Chondrocyte (in vitro differentiated cells): ENCODE measurements at regions not wholly inside any gene's neighbourhood (a gene's known extent, or its start where the extent isn't known, plus 50 kb on each side); places are given as distances from the start of the nearest gene placed in this dataset.

Experiments used
- DNase-seq: peaks from one replicate; pipeline ENCODE4 v3.0.0; 2021; ENCODE audit warnings: mixed read lengths, low spot score
- H3K27ac Mint-ChIP-seq: one replicate; pipeline ENCODE4 v1.8.0; 2021; ENCODE audit warnings: mild to moderate bottlenecking, moderate library complexity, mixed read lengths; ENCODE audit not compliant: unreplicated experiment
- H3K27me3 Mint-ChIP-seq: 2 replicates; pipeline ENCODE4 v1.8.0; 2021; ENCODE audit warnings: low read depth, mixed read lengths
- H3K36me3 Mint-ChIP-seq: 2 replicates; pipeline ENCODE4 v1.8.0; 2021; ENCODE audit warnings: low read depth, mixed read lengths
- H3K4me1 Mint-ChIP-seq: 2 replicates; pipeline ENCODE4 v1.8.0; 2021; ENCODE audit warnings: low read depth, mild to moderate bottlenecking, mixed read lengths
- H3K4me3 Mint-ChIP-seq: one replicate; pipeline ENCODE4 v1.8.0; 2021; ENCODE audit warnings: mild to moderate bottlenecking, moderate library complexity, mixed read lengths; ENCODE audit not compliant: unreplicated experiment
- H3K9me3 Mint-ChIP-seq: 2 replicates; pipeline ENCODE4 v1.8.0; 2021; ENCODE audit warnings: low read depth, mixed read lengths
- TF ChIP-seq, protein P1 (sequence below): fragments of 200-600 bp; sonication (generic); IDR thresholded peaks from 2 replicates; pipeline ENCODE4 v1.5.0; 2021; ENCODE audit warnings: antibody characterized with exemption, mild to moderate bottlenecking, moderate library complexity

DNA sequence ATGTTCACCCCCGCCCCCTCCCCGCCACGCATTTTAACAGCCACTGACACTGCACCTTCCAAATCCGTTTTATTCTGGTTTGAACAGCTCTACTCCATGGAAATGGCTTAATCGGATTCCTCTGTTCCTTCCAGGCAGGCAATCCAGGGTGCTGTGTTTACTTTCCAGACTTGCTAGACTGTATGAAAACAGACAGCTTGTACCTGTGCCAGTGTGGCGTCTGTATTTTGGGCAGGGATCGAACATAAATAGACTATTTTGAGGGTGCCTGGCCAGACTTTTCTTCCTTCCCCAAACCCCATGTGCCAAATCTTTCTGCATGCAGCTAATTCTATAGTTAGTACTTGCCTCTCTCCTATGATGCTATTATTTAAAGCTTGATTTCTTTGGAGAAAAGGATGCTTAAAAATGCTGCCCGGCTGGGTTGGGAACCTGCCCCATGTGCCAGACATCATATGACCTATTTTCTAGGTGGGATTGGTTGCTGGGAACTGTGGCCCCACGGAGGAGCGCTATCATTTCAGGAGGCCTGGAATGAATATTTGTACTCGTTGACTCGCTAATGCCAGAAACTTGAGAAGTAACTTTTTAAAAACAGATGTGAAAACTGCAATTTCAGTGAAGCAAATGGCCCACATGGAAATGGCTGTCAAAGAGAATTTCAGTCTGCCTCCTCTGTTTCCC, 814.8 kb downstream of the BRD1 start:
- H3K36me3 Mint-ChIP-seq = no peaks in the 10 kb centered on the region
- DNase-seq = no peak
- TF ChIP-seq, protein P1, sequence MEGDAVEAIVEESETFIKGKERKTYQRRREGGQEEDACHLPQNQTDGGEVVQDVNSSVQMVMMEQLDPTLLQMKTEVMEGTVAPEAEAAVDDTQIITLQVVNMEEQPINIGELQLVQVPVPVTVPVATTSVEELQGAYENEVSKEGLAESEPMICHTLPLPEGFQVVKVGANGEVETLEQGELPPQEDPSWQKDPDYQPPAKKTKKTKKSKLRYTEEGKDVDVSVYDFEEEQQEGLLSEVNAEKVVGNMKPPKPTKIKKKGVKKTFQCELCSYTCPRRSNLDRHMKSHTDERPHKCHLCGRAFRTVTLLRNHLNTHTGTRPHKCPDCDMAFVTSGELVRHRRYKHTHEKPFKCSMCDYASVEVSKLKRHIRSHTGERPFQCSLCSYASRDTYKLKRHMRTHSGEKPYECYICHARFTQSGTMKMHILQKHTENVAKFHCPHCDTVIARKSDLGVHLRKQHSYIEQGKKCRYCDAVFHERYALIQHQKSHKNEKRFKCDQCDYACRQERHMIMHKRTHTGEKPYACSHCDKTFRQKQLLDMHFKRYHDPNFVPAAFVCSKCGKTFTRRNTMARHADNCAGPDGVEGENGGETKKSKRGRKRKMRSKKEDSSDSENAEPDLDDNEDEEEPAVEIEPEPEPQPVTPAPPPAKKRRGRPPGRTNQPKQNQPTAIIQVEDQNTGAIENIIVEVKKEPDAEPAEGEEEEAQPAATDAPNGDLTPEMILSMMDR = no peak
- no peaks in the 10 kb centered on the region for H3K9me3 Mint-ChIP-seq
- H3K4me3 Mint-ChIP-seq = no peak overlapping the region
- peaks cover 3% of the 10 kb centered on the region for H3K27me3 Mint-ChIP-seq
- H3K27ac Mint-ChIP-seq = no peak overlapping the region
- peaks cover 15% of the 10 kb centered on the region for H3K4me1 Mint-ChIP-seq

DNA sequence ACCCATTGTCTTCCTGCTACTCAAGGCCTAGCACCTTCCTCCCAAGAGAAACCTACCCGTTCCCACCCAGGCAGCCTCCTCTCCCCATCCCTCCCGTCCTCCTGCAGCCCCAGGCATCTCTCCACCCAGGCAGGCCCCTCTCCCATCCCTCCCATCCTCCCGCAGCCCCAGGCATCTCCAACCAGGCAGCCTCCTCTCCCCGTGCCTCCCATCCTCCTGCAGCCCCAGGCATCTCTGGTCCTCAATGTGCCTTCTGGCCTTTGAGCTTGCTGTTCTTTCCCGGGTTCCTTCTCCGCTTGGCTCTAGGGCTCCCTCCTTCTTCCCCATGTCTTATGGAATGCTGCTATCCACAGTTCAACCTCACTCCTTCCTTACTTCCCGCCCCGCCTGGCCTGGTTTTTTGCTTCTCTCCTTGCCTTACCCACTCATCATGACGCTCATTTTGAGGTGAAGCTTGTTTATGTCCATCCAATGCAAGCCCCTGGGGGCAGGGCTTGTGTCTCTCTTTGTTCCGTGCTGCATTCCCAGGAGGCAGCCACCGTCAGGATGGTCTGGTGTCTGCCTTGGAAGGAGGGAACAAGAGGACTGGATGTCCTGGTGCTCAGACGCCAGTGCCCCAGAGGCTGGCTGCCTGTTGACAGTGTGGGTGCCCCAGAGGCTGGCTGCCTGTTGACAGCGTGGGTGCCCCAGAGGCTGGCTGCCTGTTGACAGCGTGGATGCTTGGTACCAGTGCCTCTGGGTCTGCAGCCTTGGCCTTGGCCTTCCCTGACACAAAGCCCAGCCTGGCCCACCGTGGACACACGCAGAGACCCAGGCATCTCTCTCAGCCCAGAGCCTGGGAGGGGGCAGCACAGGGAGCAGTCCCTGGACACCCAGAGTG, 815.7 kb downstream of the BRD1 start:
- Mint-ChIP-seq H3K27me3 (peaks cover 3% of the 10 kb centered on the region), H3K4me1 (peaks cover 15% of the 10 kb centered on the region), H3K9me3 (no peaks in the 10 kb centered on the region), H3K4me3 (no peak overlapping the region), H3K27ac (no peak overlapping the region), H3K36me3 (no peaks in the 10 kb centered on the region)
- TF ChIP-seq, protein P1 = no peak
- DNase-seq = no peak

DNA sequence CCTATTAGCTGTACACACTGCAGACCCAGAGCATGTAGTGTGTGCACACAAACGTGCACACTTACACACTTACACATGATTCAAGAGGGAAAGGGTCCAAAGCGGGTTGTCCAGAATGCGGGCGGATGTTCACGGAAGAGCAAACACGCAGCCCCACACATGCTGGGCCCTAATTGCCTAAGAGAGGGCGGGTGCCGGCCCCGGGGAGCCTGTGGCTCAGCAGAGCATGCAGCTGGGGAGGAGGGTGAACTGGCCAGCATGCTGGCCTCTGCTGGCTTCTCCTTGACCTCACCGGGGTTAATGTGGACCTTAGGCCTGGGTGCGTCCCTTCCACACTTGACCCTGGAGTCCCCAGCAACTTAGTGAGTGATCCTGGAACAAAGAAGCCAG, 816.3 kb downstream of the BRD1 start:
- H3K36me3 Mint-ChIP-seq = no peaks in the 10 kb centered on the region
- no peaks in the 10 kb centered on the region for H3K9me3 Mint-ChIP-seq
- no peak overlapping the region for H3K27ac Mint-ChIP-seq
- H3K27me3 Mint-ChIP-seq = peaks cover 3% of the 10 kb centered on the region
- peaks cover 15% of the 10 kb centered on the region for H3K4me1 Mint-ChIP-seq
- H3K4me3 Mint-ChIP-seq = no peak overlapping the region
- DNase-seq = no peak
- TF ChIP-seq, protein P1 = no peak

DNA sequence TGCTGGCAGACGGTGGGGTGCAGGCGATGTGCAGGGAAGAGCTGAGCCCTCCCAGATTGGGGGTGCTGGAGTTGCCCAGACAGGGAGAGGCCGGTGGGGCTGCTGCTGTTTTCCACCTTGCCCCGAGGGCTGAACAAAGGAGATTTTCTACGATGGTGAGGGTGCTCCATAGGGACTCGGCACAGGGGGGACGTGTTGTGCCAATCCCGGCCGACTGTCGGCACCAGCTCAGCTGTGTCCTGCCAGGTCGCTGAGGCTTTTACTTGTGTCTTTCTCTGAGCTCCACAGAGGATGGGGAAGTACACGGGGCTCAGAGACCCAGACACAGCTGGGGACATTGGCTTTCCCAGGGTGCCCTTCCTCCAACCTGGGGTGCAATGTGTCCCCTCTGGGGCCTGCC, 816.8 kb downstream of the BRD1 start:
- Mint-ChIP-seq H3K36me3 (no peaks in the 10 kb centered on the region), H3K4me1 (peaks cover 15% of the 10 kb centered on the region), H3K27ac (no peak overlapping the region), H3K27me3 (peaks cover 3% of the 10 kb centered on the region), H3K4me3 (no peak overlapping the region), H3K9me3 (no peaks in the 10 kb centered on the region)
- DNase-seq = no peak
- TF ChIP-seq, protein P1 = no peak

DNA sequence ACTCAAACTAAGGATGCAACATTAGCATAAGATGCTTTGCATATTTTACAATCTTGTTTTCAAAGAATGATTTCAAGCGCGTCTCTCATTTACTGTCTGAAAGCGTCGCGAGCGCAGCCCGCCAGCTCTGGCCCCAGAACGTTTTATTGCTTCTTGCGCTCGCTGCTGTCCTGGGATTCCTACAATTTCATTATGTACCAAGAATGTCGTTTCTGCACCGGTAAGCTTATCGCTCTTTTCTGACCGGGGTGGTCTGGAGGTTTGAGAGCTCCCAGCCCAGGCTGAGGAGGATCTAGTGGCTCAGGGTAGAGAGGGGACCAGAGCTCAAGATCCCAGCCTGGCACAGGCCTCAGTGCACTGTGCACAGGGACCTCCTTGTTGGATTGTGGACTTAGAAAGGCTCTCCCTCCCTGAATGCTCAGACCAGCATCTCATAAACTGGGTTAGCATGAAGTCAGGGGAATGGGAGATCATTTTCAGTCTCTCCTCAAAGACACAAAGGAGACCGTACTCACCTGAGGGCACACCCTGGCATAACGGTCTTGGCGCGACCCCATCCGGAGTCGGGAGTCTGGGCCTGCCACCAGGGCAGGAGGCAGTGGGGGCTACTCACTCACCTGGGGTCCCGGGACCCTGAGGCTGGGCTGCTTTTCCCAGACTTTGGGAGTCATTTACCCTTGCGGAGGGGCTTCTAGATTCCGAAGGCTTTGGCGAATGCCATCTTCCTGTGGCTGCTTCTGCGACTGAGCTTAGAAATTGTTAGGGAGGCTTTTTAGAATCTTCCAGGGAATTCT, 817.4 kb downstream of the BRD1 start:
- Mint-ChIP-seq H3K27ac (no peak overlapping the region), H3K4me1 (peaks cover 15% of the 10 kb centered on the region), H3K4me3 (no peak overlapping the region), H3K9me3 (no peaks in the 10 kb centered on the region), H3K36me3 (no peaks in the 10 kb centered on the region), H3K27me3 (peaks cover 3% of the 10 kb centered on the region)
- no peak for DNase-seq
- TF ChIP-seq, protein P1 = no peak
